HG03571 (cell line): ENCODE measurements at regions not wholly inside any gene's neighbourhood (a gene's known extent, or its start where the extent isn't known, plus 50 kb on each side); places are given as distances from the start of the nearest gene placed in this dataset.

Source experiments
- ATAC-seq: cut with Tn5 transposase; IDR thresholded peaks from one replicate; pipeline ENCODE4 v1.9.1; 2021; ENCODE audit not compliant: unreplicated experiment

DNA sequence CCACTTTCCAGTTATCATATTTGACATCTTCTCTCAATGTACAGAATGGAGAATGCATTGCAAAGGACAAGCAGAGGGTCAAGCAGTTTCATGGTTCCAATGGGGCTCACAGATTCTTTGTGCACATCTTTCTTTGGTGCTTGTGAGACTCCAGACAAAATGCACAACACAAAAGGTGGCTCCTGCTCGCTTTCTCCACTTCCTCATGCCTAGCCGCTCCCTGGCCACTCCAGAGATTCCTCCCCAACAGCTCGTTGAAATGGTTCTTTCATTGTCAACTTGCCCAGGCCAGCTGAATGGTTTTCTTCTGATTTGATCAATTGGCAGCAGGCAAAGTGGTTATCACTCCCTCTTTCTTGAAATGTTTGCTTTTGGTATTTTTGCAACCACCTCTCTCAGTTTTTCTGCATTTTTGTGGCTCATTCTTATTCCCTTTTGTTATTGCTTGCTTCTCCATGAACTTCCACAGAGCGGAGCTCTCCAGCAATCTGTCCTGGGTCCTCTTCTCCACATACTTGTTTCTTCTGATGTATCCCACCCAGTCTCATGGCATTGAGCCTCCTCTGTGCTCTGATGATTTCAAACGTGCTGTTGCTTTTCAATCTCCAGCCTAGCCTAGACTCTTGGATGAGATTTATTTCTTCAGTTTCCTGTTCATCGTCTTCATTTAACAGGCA is 507.8 kb upstream of the MKI67 start:
- no peak for ATAC-seq

DNA sequence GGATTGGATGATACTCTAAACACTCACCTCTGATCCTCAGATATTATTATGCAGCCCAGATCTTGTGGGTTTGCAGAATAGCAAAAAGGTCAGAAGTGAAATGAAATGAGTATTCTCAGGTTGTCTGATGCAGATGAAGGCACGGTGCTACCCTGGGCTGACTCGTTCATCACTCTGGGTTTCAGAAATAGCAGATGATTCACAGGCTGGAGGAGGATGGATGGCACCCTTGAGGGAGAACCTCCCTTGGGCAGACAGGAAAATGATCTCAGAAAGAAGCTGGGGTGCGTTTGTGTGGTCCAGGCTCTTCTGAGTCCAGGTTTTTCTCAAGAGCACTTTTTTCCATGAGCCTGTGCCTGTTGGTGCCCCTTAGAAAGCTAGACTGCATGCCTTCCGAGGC is 515.8 kb upstream of the MKI67 start:
- ATAC-seq: no peak

DNA sequence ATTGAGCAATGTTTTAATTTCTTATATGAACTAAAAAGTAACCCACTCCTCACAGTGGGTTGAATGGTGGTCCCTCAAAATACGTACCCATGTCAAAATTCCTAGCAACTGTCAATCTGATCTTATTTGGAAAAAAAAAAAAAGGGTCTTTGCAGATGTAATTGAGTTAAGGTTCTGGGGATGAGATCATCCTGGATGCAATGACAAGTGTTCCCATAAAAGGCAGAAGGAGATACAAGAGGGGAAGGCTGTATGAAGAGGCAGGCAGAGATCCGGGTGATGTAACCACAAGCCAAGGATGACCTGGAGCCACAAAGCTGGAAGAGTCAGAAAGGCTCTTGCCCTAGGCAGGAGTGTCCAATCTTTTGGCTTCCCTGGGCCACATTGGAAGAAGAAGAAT is 516.3 kb upstream of the MKI67 start:
- no peak for ATAC-seq

DNA sequence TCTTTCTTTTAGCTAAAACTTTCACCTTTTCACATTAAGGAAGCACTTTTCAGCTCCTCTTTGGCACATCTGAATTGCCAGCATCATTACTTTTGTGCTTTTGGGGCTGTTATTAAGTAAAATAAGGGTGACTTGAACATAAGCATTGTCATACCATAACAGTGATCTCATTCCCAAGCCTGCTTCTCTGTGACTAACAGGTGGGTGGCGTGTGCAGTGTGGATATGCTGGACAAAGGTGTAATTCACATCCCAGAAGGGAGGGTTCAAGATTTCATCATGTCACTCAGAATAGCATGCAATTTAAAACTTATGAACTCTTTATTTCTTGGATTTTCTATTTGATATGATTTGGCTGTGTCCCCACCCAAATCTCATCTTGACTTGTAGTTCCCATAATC is 517.4 kb upstream of the MKI67 start:
- ATAC-seq: no peak

DNA sequence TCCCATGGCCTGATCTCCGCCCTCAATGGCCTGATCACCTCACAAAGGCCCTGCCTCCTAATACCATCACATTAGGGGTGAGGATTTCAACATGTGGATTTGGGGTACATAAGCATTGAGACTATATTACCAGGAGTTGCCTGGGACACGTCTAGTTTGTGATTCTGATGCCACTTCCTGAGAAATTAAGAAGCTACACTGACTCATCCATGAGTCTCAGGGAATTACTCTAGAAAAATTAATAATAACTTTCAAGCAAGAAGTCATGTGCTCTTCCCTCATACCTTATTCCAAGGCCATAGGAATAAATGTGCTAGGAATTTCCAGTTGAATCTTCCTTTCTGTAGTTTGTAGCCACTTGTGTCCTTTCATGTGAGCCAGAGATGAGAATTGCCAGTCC is 519.3 kb upstream of the MKI67 start:
- no peak for ATAC-seq

DNA sequence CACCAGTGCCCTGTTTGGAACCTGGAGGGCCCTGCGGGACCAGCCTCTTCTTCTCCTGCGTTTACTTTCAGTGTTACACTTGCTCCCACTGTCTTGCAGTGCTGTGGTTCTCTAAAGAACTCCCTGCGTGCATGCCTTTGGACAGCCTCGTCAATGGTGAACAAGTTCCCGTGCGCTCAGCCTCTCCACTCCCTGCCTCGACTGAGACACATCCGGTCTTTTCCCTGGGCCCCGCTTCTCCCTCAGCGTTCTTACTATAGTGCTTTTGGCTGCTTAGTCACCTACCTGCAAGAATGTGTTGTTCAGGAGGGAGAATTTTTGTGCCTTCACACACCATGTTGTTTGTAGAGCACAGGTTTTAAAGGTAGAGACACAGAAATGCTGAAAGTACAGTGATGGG is 520.7 kb upstream of the MKI67 start:
- no peak for ATAC-seq

DNA sequence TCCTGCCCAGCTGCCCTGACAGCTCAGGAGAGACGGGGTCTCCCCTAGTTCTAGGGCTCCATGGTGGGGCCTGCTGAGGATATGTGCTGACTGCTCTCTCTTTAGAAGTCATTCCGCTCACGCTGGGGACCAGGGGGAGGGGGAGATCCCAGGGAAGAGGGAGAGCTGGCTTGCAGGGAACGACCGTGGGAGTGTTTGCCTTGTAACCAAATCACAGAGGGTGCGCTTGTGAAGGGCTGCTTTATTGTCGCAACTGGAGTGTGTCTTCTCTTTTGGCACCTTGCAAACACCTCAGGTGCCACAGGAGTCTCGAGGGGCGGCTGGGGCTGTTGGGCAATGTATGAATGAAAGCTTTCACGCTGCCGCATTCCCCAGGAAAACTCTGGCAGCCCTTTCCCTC is 531.3 kb upstream of the MKI67 start:
- no peak for ATAC-seq

DNA sequence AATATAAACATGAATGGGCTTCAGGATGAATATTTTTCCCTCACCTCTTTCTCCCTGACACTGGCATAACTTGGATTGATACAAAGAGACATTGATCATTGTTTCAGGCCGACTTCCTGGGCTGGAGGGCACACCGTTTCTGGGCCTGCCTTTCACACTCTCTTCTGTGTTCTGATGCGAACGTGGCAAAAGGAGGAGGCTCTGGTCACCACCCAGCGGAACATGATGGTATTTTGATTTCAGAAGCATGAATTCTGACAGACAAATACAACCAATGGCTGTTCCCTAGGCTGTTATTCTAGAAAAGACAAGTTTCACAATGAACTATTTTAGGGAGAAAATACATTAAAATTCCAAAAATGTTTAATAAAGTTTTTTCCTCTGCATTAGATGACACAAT is 534.5 kb upstream of the MKI67 start:
- ATAC-seq: no peak

DNA sequence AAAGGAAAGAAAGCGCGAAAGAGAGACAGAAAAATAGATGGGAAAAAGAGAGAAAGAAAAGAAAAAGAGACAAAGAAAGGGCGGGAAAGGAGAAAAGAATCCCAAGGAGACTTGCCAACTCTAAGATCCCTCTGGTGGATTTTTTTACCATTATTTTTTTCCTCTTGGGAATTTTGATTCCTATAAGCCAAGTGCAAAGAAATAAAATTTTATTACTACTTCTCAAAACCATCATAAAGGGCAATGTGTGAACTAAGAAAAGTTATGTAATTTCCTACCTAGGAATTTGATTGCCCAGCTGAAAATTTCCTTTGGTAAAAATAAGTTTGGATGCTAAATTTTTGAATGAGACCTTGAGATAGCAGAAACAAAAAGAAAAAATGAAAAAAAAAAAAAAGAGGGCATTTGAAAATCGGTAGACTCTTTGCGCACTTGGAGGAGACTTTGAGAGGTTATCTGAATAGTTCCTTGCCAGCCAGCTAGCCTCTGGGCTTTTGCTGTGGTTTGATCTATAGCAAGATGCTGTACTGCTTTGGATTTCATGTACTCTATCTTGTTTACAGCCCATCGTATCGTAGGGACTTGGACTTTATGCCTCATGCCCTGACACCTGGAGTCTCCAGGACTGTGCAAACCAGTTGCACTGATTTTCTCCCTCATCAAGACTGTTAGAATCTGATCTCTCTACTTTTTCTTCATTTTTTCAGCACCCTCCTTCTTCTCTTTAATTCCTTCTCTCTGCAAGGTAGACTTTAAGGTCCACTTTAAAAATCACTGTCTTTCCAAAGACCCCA is 535.4 kb upstream of the MKI67 start:
- ATAC-seq: no peak

DNA sequence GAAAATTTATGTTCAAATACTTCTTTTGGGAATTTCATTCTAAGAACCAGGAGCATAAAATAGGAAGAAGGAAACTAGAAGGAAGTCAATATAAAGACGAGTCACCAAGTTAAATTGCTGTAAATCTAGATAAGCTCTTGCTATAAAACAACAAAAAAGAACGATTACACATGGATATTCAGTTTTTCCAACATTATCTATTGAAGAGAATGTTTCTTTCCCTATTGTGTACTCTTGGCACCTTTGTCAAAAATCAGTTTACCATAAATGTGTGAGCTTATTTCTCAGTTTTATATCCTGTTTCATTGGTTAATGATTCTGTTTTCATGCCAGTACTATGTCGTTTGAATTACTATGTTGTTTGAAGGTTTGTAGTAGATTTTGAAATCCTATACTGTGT is 536.3 kb upstream of the MKI67 start:
- no peak for ATAC-seq

DNA sequence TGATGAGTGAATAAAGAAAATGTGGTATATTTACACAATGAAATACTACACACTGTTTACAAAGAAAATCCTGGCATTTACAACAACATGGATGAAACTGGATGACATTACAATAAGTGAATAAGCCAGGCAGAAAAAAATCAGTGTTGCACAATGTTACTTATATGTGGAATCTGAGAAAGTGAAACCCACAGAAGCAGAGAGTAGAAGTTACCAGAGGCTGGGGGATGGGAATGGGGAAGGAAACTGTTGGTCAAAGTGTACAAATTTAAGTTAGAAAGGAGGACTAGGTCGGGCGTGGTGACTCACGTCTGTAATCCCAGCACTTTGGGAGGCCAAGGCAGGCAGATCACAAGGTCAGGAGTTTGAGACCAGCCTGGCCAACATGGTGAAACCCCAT is 538.5 kb upstream of the MKI67 start:
- ATAC-seq: no peak

DNA sequence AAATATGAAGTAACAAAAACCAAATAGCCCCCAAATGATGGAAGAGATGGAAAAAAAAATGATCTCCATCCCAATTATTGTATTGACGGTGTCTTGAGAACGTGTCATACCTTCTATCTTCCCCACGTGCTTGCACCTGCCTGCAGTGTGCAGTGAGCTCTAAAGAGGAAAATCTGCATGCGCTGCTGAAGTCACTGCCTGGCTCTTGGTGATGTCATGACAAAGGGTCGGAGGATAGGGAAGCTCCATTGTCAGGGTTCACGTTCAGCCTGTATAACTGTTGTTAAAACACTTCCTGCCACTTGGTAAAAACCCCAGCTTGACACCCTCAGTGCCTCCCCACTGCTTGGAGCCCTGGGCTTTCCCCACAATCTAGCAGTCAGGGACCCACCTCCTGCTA is 549.2 kb upstream of the MKI67 start:
- no peak for ATAC-seq

DNA sequence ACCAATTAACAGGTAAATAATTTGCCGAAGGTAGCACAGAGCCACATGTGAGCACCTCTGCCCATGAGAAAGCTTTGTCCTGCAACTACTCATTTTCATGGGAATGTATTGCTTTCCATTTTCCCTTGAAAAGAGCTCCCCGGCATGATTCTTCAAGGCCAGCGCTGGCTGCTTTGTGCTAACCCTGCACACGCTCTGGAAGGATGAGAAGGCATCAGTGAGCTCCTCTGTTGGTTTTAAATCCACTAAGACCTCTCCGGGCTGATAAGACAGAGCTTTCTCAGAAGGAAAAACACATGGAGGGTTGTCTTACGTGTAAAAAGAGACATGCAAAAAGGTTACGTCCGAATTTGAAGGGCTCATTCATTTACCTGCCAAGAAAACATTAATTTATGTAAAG is 553.9 kb upstream of the MKI67 start:
- ATAC-seq: no peak

DNA sequence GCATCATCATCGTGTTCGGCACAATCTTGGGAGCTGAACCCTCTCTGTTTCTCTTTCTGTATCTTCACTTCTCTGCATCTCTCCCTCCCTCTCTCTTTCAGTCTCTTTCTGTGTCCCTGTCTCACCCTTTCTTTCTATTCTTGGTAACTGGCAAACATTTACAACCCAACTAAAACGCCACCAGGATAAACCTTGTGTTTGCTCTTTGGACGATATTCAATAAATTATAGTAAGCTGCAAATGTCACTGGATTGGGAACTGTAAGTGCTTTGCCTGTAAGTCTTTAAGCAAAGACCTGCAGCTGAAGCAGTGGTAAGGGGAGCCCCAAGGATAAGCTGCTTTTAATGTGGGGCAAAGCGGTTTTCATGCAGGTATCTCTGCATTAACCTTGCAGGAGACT is 558.0 kb upstream of the MKI67 start:
- ATAC-seq: no peak

DNA sequence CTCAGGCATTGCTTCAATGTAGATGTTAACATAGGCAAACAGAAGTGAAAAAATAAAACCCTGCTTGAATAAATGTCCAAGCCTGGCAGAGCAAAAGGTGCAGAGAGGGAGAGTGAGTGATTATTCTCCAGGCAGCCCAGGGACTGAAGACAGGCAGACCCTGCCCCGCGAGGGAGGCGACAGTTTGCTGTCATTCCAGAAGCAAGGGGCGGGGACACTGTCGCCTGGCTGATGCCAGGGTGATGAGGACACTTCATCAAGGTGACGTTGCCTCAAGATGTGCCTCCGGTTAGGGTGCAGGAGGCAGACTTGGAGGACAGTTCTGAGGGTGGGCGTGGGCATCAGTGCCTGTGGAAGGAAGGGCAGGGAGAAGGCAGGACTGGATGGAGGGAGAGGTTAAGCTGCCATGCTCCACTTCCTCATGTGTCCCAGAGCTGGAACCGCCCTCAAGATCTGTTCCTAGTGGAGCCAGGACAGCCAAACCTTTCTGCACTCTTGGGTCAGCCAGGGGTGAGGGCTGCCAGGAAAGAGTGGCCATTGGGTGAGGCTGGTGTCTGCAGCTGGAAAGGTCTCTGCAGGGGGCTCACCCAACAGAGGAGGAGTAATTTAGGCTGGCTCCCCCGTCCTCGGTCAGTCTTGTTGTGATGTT is 560.5 kb upstream of the MKI67 start:
- ATAC-seq: no peak

DNA sequence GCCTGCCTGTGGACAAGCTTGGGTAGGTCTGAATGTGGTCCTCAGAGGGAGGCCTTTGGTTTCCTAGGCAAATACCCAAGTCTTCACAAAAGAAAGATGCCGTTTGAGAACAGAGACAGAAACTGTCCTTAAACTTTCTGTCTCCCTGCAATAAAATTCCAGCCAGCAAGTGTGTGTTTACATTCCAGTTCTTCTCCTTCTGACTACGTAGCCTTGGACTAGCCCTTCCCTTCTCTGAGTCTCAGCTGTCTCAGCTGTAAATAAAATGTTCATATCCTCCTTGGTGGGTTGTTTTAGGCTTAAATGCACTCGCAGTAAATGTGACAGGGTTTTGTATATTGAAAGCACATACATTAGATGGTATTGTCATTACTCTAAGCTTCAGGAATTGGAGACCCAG is 561.2 kb upstream of the MKI67 start:
- ATAC-seq: no peak

DNA sequence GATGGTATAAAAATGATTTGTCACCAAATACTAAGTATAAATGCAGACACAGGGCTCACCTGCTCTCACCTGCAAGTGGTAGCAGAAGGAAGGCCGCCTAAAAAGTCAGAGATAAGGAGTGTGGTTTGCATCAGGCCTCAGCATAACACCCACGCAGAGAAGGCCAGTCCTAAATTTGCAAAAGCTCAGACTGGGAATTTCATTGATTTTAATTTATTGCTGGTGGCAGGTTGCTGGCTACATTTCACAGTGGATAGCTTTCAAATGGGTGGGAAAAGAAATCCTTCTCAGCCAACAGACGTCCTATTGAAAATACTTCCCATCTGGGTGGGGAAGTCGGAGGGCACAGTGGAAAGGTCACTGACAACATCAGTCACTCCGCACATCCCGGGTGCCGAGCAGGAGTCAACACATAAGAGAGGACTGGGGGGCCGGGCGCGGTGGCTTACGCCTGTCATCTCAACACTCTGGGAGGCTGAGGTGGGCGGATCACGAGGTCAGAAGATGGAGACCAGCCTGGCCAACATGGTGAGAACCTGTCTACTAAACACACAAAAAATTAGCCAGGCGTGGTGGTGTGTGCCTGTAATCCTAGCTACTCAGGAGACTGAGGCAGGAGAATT is 561.8 kb upstream of the MKI67 start:
- ATAC-seq: no peak

DNA sequence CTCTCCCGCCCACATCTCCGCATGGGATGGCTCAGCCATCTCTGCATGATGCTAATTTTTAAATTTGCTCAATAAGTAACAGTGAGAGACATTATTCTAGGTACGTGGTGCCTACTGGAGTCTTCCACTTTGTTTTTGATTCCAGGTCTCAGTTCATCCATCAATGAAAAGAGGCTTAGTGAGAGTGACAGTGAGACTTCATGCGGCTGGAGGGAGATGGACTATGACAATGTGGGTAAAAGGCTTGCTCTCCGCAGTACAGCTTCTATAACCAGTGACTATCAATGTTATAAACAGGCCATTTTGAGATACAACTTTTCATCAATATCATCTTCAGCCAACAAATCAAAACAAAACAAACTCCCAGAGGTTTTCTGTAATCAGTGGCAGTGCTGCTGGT is 563.4 kb upstream of the MKI67 start:
- ATAC-seq: no peak

DNA sequence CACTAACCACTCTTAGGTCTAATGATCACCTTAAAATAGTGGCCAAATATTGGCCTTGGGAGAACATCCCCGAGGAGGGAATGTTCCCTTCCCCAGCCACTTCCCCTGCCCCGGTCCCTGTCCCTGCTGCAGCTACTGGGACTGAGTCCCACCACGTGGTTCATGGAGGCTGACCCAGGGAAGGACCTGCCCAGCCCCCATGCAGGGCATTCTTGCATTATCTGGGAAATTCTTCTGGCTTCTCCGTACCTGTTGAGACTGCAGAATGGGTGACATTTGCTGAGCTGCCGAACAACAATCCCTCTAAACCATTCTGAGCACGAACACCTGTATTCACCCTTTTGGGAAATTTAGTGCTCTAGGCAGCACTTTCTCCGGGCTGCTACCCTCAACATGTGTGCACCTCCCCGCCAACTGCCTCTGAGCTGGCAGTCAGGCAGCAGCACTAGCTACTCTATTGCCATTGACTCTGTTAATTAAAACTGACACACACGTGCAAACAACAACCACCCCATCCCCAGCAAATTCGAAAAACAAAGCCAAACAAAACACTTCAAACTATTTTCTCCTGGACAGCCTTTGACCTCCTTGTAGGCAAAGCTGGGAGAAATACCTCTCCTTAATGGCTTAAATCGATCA is 567.4 kb upstream of the MKI67 start:
- no peak for ATAC-seq

DNA sequence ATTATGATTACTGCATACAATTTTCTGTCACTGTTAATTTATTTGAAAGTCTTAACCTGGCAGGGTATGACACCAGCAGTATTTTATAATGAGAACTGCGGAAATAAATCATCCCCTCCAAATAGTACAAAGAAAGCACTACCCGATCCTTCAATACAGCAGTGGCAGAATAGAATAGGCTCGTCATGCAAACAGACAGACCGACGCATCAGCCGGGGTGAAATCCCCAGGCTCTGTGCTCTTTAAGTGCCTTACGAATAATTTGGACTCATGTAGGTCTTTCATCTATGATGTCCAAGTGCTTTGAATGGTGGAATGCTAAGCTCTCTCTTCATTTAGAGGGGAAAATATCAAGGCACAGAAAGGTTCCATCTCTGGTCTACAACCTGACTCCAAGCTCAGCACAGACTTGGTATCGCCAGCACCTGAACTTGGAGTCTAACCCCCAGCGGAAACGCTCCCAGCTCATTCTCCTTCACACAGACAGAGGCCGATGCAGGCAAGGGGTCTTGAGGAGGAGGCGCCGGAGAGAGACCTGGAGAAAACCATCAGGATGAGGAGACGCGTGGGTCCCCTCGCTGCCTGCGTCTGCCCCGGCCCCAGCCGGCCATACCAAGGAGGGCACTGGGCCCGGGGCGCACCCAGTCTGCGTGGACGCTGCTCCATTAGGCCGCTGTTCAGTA is 568.1 kb upstream of the MKI67 start:
- no peak for ATAC-seq
